Panc1 (cell line): ENCODE measurements at regions not wholly inside any gene's neighbourhood (a gene's known extent, or its start where the extent isn't known, plus 50 kb on each side); places are given as distances from the start of the nearest gene placed in this dataset.

Experiments used
- ATAC-seq: fragments of 200-7000 bp; cut with Tn5 transposase; 2 replicates; pipeline ENCODE4 v1.9.1; 2020; ENCODE audit warnings: mild to moderate bottlenecking, moderate library complexity
- BruUV-seq: library from RNA; stranded (reverse); fragments of 400-500 nt; replicated peaks from 2 replicates; lab custom pipeline; 2021; lab: Mats Ljungman, UMichigan
- CTCF ChIA-PET: fragments of 300-600 bp; sonication (Branson Sonifier 250); formaldehyde crosslinking; loops from one replicate; lab custom pipeline; 2022; ENCODE audit warnings: antibody characterized with exemption; lab: Charles Lee
- POLR2A ChIA-PET: fragments of 300-600 bp; sonication (Branson Sonifier 250); formaldehyde crosslinking; loops from one replicate; lab custom pipeline; 2022; ENCODE audit warnings: antibody characterized with exemption; lab: Charles Lee
- DNase-seq: peaks from one replicate; pipeline ENCODE4 v3.0.0-alpha.2; 2010; ENCODE audit warnings: low read depth, low spot score
- H3K27ac ChIP-seq: 2 replicates; pipeline ENCODE4 v1.5.1; 2011; ENCODE audit warnings: mild to moderate bottlenecking, low read length, inconsistent platforms
- H3K27me3 ChIP-seq: fragments of 200-500 bp; sonication (Bioruptor generic); 2 replicates; pipeline ENCODE4 v1.6.0; 2014; ENCODE audit warnings: low read length, inconsistent platforms; ENCODE audit not compliant: control insufficient read depth, insufficient read depth
- H3K36me3 ChIP-seq: fragments of 200-500 bp; sonication (Bioruptor generic); 2 replicates; pipeline ENCODE4 v1.5.1; 2014; ENCODE audit warnings: inconsistent platforms, mild to moderate bottlenecking, low read length, moderate library complexity; ENCODE audit not compliant: control insufficient read depth, insufficient read depth
- H3K4me1 ChIP-seq: 2 replicates; pipeline ENCODE4 v1.5.1; 2011; ENCODE audit warnings: inconsistent platforms, mild to moderate bottlenecking, low read length, moderate library complexity; ENCODE audit not compliant: control insufficient read depth, insufficient read depth
- H3K4me3 ChIP-seq, 2 experiments: 2 replicates each; pipeline ENCODE4 v1.5.1; 2011 to 2012; ENCODE audit warnings: low read depth in 2 of 2, low read length in 2 of 2, mild to moderate bottlenecking in 2 of 2, inconsistent platforms in 1 of 2, moderate library complexity in 1 of 2
- H3K9me3 ChIP-seq: fragments of 200-500 bp; sonication (Bioruptor generic); 2 replicates; pipeline ENCODE4 v1.5.1; 2014; ENCODE audit warnings: low read depth, mild to moderate bottlenecking, inconsistent platforms, low read length, moderate library complexity; ENCODE audit not compliant: control insufficient read depth, insufficient read depth
- POLR2AphosphoS5 ChIP-seq: IDR thresholded peaks from 2 replicates; pipeline ENCODE4 v1.6.1; 2012; ENCODE audit warnings: mild to moderate bottlenecking, low read depth, low read length, moderate library complexity
- SIN3A ChIP-seq: IDR thresholded peaks from 2 replicates; pipeline ENCODE4 v1.6.1; 2012; ENCODE audit warnings: low read depth, mild to moderate bottlenecking, low read length, moderate library complexity, borderline replicate concordance; ENCODE audit not compliant: insufficient read depth
- TCF7L2 ChIP-seq: IDR thresholded peaks from 2 replicates; pipeline ENCODE4 v1.6.1; 2011; ENCODE audit warnings: mild to moderate bottlenecking, low read depth, low read length, inconsistent platforms
- in situ Hi-C: cut with HindIII; loops from 2 replicates; pipeline ENCODE4 v1.10.0; 2016; ENCODE audit warnings: low sequenced_read_pairs, low pct_unique_long_range_greater_than_20kb
- intact Hi-C: fragments of 100-400 bp; cut with micrococcal nuclease; formaldehyde crosslinking; loops from one replicate; pipeline ENCODE4 v1.10.0; 2022; ENCODE audit not compliant: unreplicated experiment
- TF ChIP-seq, protein P1 (sequence below), 2 experiments: IDR thresholded peaks; 2 replicates each; pipeline ENCODE4 v1.6.1; 2011 to 2012; ENCODE audit warnings: low read depth in 2 of 2, control low read depth in 1 of 2, low read length in 1 of 2, mild to moderate bottlenecking in 1 of 2, moderate library complexity in 1 of 2; ENCODE audit not compliant: insufficient read depth in 1 of 2
- TF ChIP-seq, protein P2 (sequence below): fragments of 450-650 bp; IDR thresholded peaks from 2 replicates; pipeline ENCODE4 v1.5.1; 2017; ENCODE audit warnings: mild to moderate bottlenecking

DNA sequence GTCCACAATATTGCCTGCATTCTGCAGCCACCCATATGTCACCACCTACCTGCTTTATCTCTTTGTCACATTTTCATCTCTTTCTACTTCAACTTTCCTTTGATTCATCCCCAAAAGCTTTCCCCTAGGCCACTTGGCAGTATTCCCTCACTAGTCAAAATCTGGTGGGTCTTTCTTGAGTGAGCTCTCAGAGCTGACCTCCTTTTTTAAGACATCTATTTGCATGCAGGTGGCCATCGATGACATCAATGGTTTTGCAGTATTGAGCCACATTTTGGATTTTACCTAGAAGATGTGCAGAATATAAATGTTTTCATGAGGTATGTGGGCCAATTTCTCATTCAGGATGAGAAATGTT lies 133.4 kb upstream of the REG3A start:
- no peak overlapping the region for H3K27ac ChIP-seq
- H3K36me3 ChIP-seq, result no peaks in the 10 kb centered on the region
- TF ChIP-seq, protein P1, sequence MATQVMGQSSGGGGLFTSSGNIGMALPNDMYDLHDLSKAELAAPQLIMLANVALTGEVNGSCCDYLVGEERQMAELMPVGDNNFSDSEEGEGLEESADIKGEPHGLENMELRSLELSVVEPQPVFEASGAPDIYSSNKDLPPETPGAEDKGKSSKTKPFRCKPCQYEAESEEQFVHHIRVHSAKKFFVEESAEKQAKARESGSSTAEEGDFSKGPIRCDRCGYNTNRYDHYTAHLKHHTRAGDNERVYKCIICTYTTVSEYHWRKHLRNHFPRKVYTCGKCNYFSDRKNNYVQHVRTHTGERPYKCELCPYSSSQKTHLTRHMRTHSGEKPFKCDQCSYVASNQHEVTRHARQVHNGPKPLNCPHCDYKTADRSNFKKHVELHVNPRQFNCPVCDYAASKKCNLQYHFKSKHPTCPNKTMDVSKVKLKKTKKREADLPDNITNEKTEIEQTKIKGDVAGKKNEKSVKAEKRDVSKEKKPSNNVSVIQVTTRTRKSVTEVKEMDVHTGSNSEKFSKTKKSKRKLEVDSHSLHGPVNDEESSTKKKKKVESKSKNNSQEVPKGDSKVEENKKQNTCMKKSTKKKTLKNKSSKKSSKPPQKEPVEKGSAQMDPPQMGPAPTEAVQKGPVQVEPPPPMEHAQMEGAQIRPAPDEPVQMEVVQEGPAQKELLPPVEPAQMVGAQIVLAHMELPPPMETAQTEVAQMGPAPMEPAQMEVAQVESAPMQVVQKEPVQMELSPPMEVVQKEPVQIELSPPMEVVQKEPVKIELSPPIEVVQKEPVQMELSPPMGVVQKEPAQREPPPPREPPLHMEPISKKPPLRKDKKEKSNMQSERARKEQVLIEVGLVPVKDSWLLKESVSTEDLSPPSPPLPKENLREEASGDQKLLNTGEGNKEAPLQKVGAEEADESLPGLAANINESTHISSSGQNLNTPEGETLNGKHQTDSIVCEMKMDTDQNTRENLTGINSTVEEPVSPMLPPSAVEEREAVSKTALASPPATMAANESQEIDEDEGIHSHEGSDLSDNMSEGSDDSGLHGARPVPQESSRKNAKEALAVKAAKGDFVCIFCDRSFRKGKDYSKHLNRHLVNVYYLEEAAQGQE (IDR thresholded peaks at IDR 0.05; ENCODE audit: insufficient read depth in 1 of 2, low read depth in 2 of 2, low read length in 1 of 2), result no peak
- TF ChIP-seq SIN3A, result no peak
- ChIA-PET CTCF (no interaction called here), POLR2A (no interaction called here)
- no peak overlapping the region for H3K4me3 ChIP-seq
- intact Hi-C loops, result no loop called here
- no TSS peak for BruUV-seq
- H3K4me1 ChIP-seq, result no peaks in the 10 kb centered on the region
- no peak for DNase-seq
- no peaks in the 10 kb centered on the region for H3K27me3 ChIP-seq
- ATAC-seq, result no peak
- H3K9me3 ChIP-seq, result no peaks in the 10 kb centered on the region
- in situ Hi-C loops, result no loop called here

DNA sequence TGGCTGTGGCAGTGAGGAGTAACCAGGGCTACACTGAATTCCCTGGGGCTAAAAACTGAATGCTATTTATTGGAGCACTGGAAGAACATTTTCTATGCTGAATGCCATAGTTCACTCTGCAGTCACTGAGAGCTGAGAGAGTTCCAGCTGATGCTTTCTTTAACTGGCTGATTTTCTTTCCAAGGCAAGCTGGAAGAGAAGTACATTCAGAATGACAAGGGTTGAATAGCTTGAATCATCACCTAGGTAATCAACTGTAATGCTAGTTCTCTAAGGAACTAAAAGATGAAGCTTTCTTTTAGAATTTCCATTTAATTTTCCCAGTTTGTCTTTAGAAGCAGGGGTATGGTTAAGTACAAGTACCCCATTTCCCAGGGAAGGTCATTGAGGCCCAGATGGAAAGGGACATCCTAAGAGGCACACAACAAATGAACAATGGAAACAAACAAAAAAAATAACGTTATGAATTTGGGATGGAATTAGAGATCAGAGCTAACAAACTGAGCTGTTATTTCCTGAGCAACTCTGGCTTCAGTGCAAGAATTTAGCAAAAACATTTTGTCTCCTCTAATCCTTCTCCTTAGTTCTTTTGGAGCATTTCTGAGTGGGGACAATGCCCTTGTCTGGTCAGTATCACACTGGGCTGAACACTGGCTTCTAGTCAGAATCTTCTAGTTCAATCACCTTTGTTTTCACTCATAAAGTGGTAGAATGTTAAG lies 132.8 kb upstream of the REG3A start:
- POLR2A ChIA-PET, result no interaction called here
- CTCF ChIA-PET, result no interaction called here

More for the DNA sequence above, 132.8 kb upstream of the REG3A start:
- H3K27ac ChIP-seq, result no peak overlapping the region
- H3K4me1 ChIP-seq, result no peaks in the 10 kb centered on the region
- DNase-seq, result no peak
- H3K9me3 ChIP-seq, result no peaks in the 10 kb centered on the region
- no peaks in the 10 kb centered on the region for H3K27me3 ChIP-seq
- BruUV-seq, result no TSS peak
- no peak for ATAC-seq
- intact Hi-C loops (no loop called here), in situ Hi-C loops (no loop called here)
- no peak overlapping the region for H3K4me3 ChIP-seq
- TF ChIP-seq TCF7L2 (no peak), SIN3A (no peak), POLR2AphosphoS5 (no peak)
- TF ChIP-seq, protein P2, sequence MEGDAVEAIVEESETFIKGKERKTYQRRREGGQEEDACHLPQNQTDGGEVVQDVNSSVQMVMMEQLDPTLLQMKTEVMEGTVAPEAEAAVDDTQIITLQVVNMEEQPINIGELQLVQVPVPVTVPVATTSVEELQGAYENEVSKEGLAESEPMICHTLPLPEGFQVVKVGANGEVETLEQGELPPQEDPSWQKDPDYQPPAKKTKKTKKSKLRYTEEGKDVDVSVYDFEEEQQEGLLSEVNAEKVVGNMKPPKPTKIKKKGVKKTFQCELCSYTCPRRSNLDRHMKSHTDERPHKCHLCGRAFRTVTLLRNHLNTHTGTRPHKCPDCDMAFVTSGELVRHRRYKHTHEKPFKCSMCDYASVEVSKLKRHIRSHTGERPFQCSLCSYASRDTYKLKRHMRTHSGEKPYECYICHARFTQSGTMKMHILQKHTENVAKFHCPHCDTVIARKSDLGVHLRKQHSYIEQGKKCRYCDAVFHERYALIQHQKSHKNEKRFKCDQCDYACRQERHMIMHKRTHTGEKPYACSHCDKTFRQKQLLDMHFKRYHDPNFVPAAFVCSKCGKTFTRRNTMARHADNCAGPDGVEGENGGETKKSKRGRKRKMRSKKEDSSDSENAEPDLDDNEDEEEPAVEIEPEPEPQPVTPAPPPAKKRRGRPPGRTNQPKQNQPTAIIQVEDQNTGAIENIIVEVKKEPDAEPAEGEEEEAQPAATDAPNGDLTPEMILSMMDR, result no peak
- TF ChIP-seq, protein P1 (IDR thresholded peaks at IDR 0.05; ENCODE audit: insufficient read depth in 1 of 2, low read depth in 2 of 2, low read length in 1 of 2), result no peak
- no peaks in the 10 kb centered on the region for H3K36me3 ChIP-seq
